ENCODE measurements at regions not wholly inside any gene's neighbourhood (a gene's known extent, or its start where the extent isn't known, plus 50 kb on each side); places are given as distances from the start of the nearest gene placed in this dataset.
"Not testable (repeated sequence)": the region's sequence is repeated elsewhere in the genome, so short reads cannot be mapped to it uniquely, and the experiment has no call there.

DNA sequence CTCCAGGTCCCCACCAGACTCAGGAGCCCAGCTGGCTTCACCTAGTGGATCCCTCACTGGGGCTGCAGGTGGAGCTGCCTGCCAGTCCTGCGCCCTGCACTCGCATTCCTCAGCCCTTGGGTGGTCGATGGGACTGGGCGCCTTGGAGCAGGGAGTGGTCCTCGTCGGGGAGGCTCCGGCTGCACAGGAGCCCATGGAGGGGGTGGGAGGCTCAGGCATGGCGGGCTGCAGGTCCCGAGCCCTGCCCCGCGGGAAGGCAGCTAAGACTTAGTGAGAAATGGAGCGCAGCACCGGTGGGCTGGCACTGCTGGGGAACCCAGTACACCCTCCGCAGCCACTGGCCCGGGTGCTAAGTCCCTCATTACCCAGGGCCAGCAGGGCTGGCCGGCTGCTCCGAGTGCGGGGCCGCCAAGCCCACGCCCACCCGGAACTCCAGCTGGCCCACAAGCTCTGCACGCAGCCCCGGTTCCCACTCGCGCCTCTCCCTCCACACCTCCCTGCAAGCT is 203.4 kb downstream of the DSC3 start:
- not testable (repeated sequence) for DNase-seq; H3K4me1 ChIP-seq (ENCODE audit: control insufficient read depth, insufficient read depth, low read length); H3K27ac ChIP-seq (ENCODE audit: low read length); H3K36me3 ChIP-seq (ENCODE audit: control insufficient read depth, insufficient read depth, low read length); H3K27me3 ChIP-seq (ENCODE audit: control insufficient read depth, insufficient read depth, low read length); H3K9me3 ChIP-seq (replicated peaks; ENCODE audit: control insufficient read depth, low read depth, low read length); H3K4me3 ChIP-seq (ENCODE audit: low read length)
- 98% methylated on average over 21 of the region's 25 CpGs for WGBS (ENCODE audit: insufficient coverage)

DNA sequence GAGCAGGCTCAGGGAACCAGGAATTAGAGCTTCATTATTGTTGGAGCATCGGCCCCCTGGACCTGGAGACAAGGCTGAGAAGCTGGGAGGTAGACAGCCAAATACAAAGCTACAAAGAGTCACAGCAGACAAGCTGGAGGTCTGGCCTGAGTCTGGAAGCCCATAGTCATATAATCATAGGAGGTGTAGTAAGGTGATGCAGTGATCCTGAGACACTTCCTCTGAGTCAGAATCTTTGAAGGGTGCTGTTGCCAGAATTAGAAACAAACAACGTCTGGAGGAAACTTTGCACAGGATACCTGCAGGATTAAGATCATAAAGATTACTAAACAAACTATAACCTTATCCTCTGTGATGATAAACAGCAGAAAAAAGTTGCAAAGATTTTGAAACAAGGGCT is 213.8 kb downstream of the DSC3 start:
- DNase-seq: no peak
- H3K36me3 ChIP-seq (ENCODE audit: control insufficient read depth, insufficient read depth, low read length): no peaks in the 10 kb centered on the region
- H3K9me3 ChIP-seq (replicated peaks; ENCODE audit: control insufficient read depth, low read depth, low read length): no peaks in the 10 kb centered on the region
- no peaks in the 10 kb centered on the region for H3K27me3 ChIP-seq (ENCODE audit: control insufficient read depth, insufficient read depth, low read length)
- 86% methylated on average over 1 of the region's 2 CpGs for WGBS (ENCODE audit: insufficient coverage)
- H3K4me1 ChIP-seq (ENCODE audit: control insufficient read depth, insufficient read depth, low read length): no peaks in the 10 kb centered on the region
- no peak overlapping the region for H3K4me3 ChIP-seq (ENCODE audit: low read length)
- no peak overlapping the region for H3K27ac ChIP-seq (ENCODE audit: low read length)

DNA sequence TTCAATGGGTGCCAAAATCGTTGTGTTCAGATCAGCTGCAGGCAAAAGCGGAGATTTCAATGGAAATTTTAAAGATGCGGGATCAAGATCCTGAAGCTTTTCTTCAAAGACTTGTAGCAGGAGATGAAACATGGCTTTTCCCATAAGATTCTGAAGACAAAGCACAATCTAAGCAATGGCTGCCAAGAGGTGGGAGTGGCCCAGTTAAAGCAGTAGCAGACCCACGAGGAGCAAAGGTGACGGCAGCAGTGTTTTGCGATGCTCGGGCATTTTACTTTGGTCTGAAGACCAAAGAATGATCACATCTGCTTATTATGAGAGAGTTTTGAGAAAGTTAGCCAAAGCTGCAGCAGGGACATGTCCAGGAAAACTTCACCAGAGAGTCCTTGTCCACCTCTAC is 222.9 kb downstream of the DSC3 start:
- Histone ChIP-seq H3K27ac (ENCODE audit: low read length) (no peak overlapping the region), H3K4me3 (ENCODE audit: low read length) (no peak overlapping the region), H3K4me1 (ENCODE audit: control insufficient read depth, insufficient read depth, low read length) (no peaks in the 10 kb centered on the region), H3K36me3 (ENCODE audit: control insufficient read depth, insufficient read depth, low read length) (no peaks in the 10 kb centered on the region), H3K27me3 (ENCODE audit: control insufficient read depth, insufficient read depth, low read length) (no peaks in the 10 kb centered on the region), H3K9me3 (replicated peaks; ENCODE audit: control insufficient read depth, low read depth, low read length) (no peaks in the 10 kb centered on the region)
- no peak for DNase-seq
- 75% methylated on average over 7 of the region's 7 CpGs for WGBS (ENCODE audit: insufficient coverage)

DNA sequence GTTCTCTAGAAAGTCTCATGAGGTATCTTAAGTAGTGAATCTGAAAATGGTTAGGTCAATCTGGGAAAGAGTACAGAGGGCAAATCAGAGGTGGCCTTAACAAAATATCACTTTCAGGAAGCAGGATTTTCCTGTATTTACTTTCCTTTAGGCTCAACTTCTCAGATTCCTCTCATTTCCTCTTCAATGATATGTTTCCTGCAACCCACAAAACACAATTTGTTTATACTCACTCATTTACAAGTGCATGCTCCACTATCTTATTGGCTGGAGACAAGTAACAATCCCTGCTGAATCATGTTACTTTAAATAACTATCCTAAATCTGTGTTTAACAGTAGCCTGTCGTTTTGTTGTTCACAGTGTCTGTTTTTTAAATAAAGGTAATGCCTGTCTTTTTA is 228.1 kb downstream of the DSC3 start:
- WGBS (ENCODE audit: insufficient coverage): no CpG with 5 or more reads among the region's 1 CpG
- DNase-seq: no peak
- Histone ChIP-seq H3K4me1 (ENCODE audit: control insufficient read depth, insufficient read depth, low read length) (no peaks in the 10 kb centered on the region), H3K4me3 (ENCODE audit: low read length) (no peak overlapping the region), H3K27ac (ENCODE audit: low read length) (no peak overlapping the region), H3K36me3 (ENCODE audit: control insufficient read depth, insufficient read depth, low read length) (no peaks in the 10 kb centered on the region), H3K27me3 (ENCODE audit: control insufficient read depth, insufficient read depth, low read length) (no peaks in the 10 kb centered on the region), H3K9me3 (replicated peaks; ENCODE audit: control insufficient read depth, low read depth, low read length) (no peaks in the 10 kb centered on the region)

DNA sequence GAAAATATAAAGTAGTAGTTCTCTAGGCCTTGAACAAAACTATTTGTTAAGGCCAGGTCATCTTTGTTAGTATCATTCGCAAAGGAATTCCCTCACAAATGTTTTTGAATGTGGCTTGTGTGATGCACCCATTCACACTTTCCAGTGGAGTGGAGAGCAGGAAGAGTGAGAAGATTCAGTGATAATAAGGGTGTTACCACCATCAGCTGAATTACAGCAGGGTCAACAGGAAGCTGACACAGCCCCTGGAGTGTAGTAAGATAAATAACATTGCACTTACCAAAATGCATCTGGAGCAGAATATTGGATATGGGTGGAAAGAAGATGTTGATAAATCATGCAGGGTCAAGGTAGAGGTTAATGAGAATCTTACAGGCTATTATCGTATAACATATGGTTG is 231.0 kb downstream of the DSC3 start:
- Histone ChIP-seq H3K36me3 (ENCODE audit: control insufficient read depth, insufficient read depth, low read length) (no peaks in the 10 kb centered on the region), H3K4me3 (ENCODE audit: low read length) (no peak overlapping the region), H3K27ac (ENCODE audit: low read length) (no peak overlapping the region), H3K27me3 (ENCODE audit: control insufficient read depth, insufficient read depth, low read length) (no peaks in the 10 kb centered on the region), H3K4me1 (ENCODE audit: control insufficient read depth, insufficient read depth, low read length) (no peaks in the 10 kb centered on the region), H3K9me3 (replicated peaks; ENCODE audit: control insufficient read depth, low read depth, low read length) (no peaks in the 10 kb centered on the region)
- no peak for DNase-seq
- no CpG with 5 or more reads among the region's 2 CpGs for WGBS (ENCODE audit: insufficient coverage)

DNA sequence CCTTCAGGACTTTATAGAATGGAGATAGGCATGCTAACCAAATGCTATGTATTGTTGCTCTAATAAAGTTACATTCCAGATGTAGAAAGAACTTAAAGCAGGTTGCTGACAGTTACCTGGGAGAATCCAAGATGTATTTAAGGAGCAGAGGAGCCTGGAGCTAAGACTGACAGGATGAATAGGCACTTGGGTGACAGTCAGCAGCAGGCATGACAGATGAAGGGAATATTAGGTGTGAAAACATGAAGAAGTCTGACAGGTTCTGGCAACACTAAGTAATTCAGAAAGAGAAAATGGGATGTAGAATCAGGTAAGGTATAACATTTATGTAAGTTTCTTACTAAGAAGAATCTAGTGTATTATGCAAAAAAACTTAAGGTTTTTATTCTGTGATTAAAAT is 232.0 kb downstream of the DSC3 start:
- Histone ChIP-seq H3K4me3 (ENCODE audit: low read length) (no peak overlapping the region), H3K27me3 (ENCODE audit: control insufficient read depth, insufficient read depth, low read length) (no peaks in the 10 kb centered on the region), H3K27ac (ENCODE audit: low read length) (no peak overlapping the region), H3K4me1 (ENCODE audit: control insufficient read depth, insufficient read depth, low read length) (no peaks in the 10 kb centered on the region), H3K9me3 (replicated peaks; ENCODE audit: control insufficient read depth, low read depth, low read length) (no peaks in the 10 kb centered on the region), H3K36me3 (ENCODE audit: control insufficient read depth, insufficient read depth, low read length) (no peaks in the 10 kb centered on the region)
- no peak for DNase-seq

DNA sequence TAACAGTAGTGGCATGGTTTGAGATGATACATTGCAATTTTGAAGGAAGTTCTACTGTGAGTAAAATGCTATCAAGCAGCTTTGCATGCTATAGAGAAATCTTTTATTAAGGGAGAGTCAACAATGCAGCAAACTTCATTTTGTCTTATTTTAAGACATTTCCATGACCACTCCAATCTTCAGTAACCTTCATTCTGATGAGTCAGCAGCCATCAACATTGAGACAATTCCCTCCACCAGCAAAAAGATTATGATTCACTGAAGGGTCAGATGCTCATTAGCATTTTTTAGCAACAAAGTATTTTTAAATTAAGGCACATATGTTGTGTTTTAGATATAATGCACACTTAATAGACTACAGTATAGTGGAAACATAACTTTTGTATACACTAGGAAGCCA is 235.7 kb downstream of the DSC3 start:
- Histone ChIP-seq H3K36me3 (ENCODE audit: control insufficient read depth, insufficient read depth, low read length) (no peaks in the 10 kb centered on the region), H3K4me3 (ENCODE audit: low read length) (no peak overlapping the region), H3K27me3 (ENCODE audit: control insufficient read depth, insufficient read depth, low read length) (no peaks in the 10 kb centered on the region), H3K4me1 (ENCODE audit: control insufficient read depth, insufficient read depth, low read length) (no peaks in the 10 kb centered on the region), H3K27ac (ENCODE audit: low read length) (no peak overlapping the region), H3K9me3 (replicated peaks; ENCODE audit: control insufficient read depth, low read depth, low read length) (no peaks in the 10 kb centered on the region)
- DNase-seq: no peak

DNA sequence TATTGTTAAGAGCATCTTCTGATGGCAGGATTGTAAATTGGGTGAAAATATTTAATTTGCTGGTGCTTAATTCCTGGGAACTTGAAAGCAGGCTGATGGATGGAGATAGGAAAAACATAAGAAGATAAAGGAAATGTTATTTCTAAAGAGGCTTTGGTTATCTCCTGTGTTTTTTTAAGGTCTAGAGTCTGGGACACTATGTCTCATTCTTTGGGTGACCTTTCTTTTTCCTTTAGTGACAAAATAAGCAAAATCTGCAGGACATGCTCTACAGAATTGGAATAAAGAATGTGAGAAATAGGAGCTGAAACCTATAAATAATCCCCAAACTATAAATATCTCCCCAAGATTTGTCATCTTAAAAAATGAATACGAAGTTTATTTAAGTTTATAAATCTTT is 241.7 kb downstream of the DSC3 start:
- Histone ChIP-seq H3K4me1 (ENCODE audit: control insufficient read depth, insufficient read depth, low read length) (no peaks in the 10 kb centered on the region), H3K27me3 (ENCODE audit: control insufficient read depth, insufficient read depth, low read length) (no peaks in the 10 kb centered on the region), H3K9me3 (replicated peaks; ENCODE audit: control insufficient read depth, low read depth, low read length) (no peaks in the 10 kb centered on the region), H3K27ac (ENCODE audit: low read length) (no peak overlapping the region), H3K36me3 (ENCODE audit: control insufficient read depth, insufficient read depth, low read length) (no peaks in the 10 kb centered on the region), H3K4me3 (ENCODE audit: low read length) (no peak overlapping the region)
- DNase-seq: no peak
- no CpG with 5 or more reads among the region's 1 CpG for WGBS (ENCODE audit: insufficient coverage)

DNA sequence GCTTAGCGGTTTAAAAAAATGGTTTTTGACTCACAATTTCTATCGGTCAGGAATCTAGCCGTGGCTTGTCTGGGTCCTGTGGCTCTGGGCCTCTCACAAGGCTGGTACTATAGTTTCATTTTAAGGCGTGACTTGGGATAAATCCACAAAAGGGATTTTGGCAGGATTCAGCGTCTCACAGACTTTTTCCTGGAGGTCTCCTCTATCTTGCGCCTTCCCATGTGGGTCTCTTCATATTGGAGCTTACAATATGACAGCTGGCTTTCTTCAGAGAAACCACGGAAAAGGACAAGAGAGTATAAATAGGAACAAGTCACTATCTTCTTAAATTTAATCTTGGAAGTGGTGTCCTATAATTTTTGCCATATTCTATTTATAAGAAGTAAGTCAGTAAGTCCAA is 250.5 kb downstream of the DSC3 start:
- no peaks in the 10 kb centered on the region for H3K36me3 ChIP-seq (ENCODE audit: control insufficient read depth, insufficient read depth, low read length)
- H3K27me3 ChIP-seq (ENCODE audit: control insufficient read depth, insufficient read depth, low read length): no peaks in the 10 kb centered on the region
- no peaks in the 10 kb centered on the region for H3K4me1 ChIP-seq (ENCODE audit: control insufficient read depth, insufficient read depth, low read length)
- 91% methylated on average over 3 of the region's 7 CpGs for WGBS (ENCODE audit: insufficient coverage)
- DNase-seq: no peak
- H3K9me3 ChIP-seq (replicated peaks; ENCODE audit: control insufficient read depth, low read depth, low read length): peaks cover 3% of the 10 kb centered on the region
- no peak overlapping the region for H3K27ac ChIP-seq (ENCODE audit: low read length)
- no peak overlapping the region for H3K4me3 ChIP-seq (ENCODE audit: low read length)

DNA sequence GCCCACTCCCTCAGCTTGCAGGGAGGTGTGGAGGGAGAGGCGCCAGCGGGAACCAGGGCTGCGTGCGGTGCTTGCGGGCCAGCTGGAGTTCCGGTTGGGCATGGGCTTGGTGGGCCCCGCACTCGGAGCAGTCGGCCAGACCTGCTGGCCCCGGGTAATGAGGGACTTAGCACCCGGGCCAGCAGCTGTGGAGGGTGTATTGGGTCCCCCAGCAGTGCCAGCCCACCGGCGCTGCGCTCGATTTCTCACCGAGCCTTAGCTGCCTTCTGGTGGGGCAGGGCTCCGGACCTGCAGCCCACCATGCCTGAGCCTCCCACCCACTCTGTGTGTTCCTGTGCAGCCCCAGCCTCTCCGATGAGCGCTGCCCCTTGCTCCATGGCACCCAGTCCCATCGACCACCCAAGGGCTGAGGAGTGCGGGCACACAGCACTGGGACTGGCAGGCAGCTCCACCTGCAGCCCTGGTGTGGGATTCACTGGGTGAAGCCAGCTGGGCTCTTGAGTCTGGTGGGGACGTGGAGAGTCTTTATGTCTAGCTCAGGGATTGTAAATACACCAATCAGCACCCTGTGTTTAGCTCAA is 254.0 kb downstream of the DSC3 start:
- not testable (repeated sequence) for H3K27me3 ChIP-seq (ENCODE audit: control insufficient read depth, insufficient read depth, low read length); H3K4me1 ChIP-seq (ENCODE audit: control insufficient read depth, insufficient read depth, low read length); H3K4me3 ChIP-seq (ENCODE audit: low read length); DNase-seq; H3K9me3 ChIP-seq (replicated peaks; ENCODE audit: control insufficient read depth, low read depth, low read length); H3K36me3 ChIP-seq (ENCODE audit: control insufficient read depth, insufficient read depth, low read length); H3K27ac ChIP-seq (ENCODE audit: low read length)
- WGBS (ENCODE audit: insufficient coverage): 92% methylated on average over 18 of the region's 22 CpGs

DNA sequence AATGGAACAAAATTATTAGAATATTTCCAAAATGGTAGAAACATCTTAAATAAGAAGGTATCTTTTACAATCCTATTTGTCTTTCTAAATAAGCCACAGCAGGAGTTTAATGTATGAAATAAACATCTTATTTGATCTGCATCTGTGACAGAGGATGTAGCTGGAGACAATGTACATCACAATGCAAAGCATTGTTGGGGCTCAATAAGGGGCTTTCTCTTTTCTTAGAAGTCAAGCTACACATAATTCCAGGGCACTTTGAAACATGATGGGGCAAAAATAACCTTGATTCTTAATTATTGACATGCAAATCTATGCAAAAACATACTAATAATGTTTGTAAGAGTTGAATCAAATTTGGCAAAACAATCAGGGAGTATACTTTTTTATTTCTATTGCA is 255.1 kb downstream of the DSC3 start:
- Histone ChIP-seq H3K36me3 (ENCODE audit: control insufficient read depth, insufficient read depth, low read length) (no peaks in the 10 kb centered on the region), H3K4me3 (ENCODE audit: low read length) (no peak overlapping the region), H3K4me1 (ENCODE audit: control insufficient read depth, insufficient read depth, low read length) (no peaks in the 10 kb centered on the region), H3K27ac (ENCODE audit: low read length) (no peak overlapping the region), H3K9me3 (replicated peaks; ENCODE audit: control insufficient read depth, low read depth, low read length) (peaks cover 6% of the 10 kb centered on the region), H3K27me3 (ENCODE audit: control insufficient read depth, insufficient read depth, low read length) (no peaks in the 10 kb centered on the region)
- DNase-seq: no peak

All from muscle of leg (tissue), 3 donors.